ENCODE measurements at regions not wholly inside any gene's neighbourhood (a gene's known extent, or its start where the extent isn't known, plus 50 kb on each side); places are given as distances from the start of the nearest gene placed in this dataset.
"Not testable (repeated sequence)": the region's sequence is repeated elsewhere in the genome, so short reads cannot be mapped to it uniquely, and the experiment has no call there.

- H3K27me3 Mint-ChIP-seq, result peaks cover 2% of the 10 kb centered on the region
- H3K4me3 Mint-ChIP-seq, result no peak overlapping the region
- no peaks in the 10 kb centered on the region for H3K4me1 Mint-ChIP-seq
- no peak for DNase-seq
- H3K27ac Mint-ChIP-seq, result no peak overlapping the region
- no peaks in the 10 kb centered on the region for H3K9me3 Mint-ChIP-seq
- intact Hi-C loops (cut with micrococcal nuclease), result no loop called here
- H3K36me3 Mint-ChIP-seq (ENCODE audit: low read depth), result no peaks in the 10 kb centered on the region
Measured at GRCh38 chr1:99497690-99498089, 148.2 kb upstream of the PALMD start.

GRCh38 chr1:99500541-99500940, 145.4 kb upstream of the PALMD start:
- H3K27me3 Mint-ChIP-seq, result peaks cover 2% of the 10 kb centered on the region
- intact Hi-C loops (cut with micrococcal nuclease), result no loop called here
- no peaks in the 10 kb centered on the region for H3K36me3 Mint-ChIP-seq (ENCODE audit: low read depth)
- no peak overlapping the region for H3K27ac Mint-ChIP-seq
- H3K4me1 Mint-ChIP-seq, result no peaks in the 10 kb centered on the region
- no peak overlapping the region for H3K4me3 Mint-ChIP-seq
- DNase-seq, result no peak
- no peaks in the 10 kb centered on the region for H3K9me3 Mint-ChIP-seq

GRCh38 chr1:99501871-99502270, 144.0 kb upstream of the PALMD start:
- Mint-ChIP-seq H3K4me1 (no peaks in the 10 kb centered on the region), H3K4me3 (no peak overlapping the region), H3K27ac (no peak overlapping the region), H3K9me3 (no peaks in the 10 kb centered on the region), H3K36me3 (ENCODE audit: low read depth) (no peaks in the 10 kb centered on the region), H3K27me3 (peaks cover 2% of the 10 kb centered on the region)
- intact Hi-C loops (cut with micrococcal nuclease), result no loop called here
- no peak for DNase-seq

DNA sequence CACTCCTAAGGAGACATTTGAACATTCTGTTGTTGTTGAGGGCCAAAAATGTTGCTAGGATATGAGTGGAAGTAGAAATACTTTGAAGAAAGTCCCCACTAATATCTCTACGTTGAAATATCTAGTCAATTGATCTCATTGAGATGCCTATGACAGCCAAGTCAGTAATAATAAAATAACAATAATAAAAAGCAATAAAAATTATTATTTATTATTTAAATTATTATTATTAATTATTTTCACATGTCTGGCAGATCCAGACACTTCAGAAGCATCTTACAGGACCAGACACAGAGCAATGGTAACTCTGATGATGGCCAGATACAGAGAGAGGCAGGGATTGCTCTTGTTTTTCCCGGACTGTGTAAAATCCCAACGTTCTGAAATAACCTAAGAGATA, 143.5 kb upstream of the PALMD start:
- H3K4me1 Mint-ChIP-seq, result no peaks in the 10 kb centered on the region
- H3K4me3 Mint-ChIP-seq, result no peak overlapping the region
- no peaks in the 10 kb centered on the region for H3K9me3 Mint-ChIP-seq
- H3K27ac Mint-ChIP-seq, result no peak overlapping the region
- peaks cover 2% of the 10 kb centered on the region for H3K27me3 Mint-ChIP-seq
- DNase-seq, result no peak
- intact Hi-C loops (cut with micrococcal nuclease), result no loop called here
- no peaks in the 10 kb centered on the region for H3K36me3 Mint-ChIP-seq (ENCODE audit: low read depth)

DNA sequence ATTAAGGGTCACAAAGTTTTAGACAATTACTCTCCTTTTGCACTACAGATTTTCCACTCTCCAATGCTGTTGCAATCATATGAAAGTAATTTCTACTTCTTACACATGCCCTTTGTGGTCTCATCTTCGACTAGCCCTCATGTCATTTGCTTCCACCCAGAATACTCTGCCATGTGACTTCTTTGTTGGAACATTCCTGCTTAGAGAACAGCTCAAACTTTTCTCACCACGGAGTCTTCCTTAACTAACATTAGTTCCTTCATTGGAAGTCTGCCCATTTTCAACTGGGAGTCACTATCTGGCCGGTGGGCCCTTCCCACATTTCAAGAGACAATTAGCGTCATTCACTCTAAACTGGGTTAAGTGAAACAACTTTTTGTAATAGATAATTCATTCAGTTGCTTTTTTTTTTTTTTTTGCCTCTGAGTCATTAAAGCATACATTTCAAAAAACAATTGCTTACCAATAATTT, 142.6 kb upstream of the PALMD start:
- no peaks in the 10 kb centered on the region for H3K9me3 Mint-ChIP-seq
- H3K36me3 Mint-ChIP-seq (ENCODE audit: low read depth), result no peaks in the 10 kb centered on the region
- H3K27me3 Mint-ChIP-seq, result peaks cover 2% of the 10 kb centered on the region
- intact Hi-C loops (cut with micrococcal nuclease), result no loop called here
- no peaks in the 10 kb centered on the region for H3K4me1 Mint-ChIP-seq
- no peak overlapping the region for H3K27ac Mint-ChIP-seq
- no peak overlapping the region for H3K4me3 Mint-ChIP-seq
- no peak for DNase-seq

- Mint-ChIP-seq H3K27ac (no peak overlapping the region), H3K4me1 (no peaks in the 10 kb centered on the region)
Measured at GRCh38 chr1:99504287-99504686, 141.6 kb upstream of the PALMD start.

GRCh38 chr1:99506631-99507030, 139.3 kb upstream of the PALMD start:
- no peaks in the 10 kb centered on the region for H3K9me3 Mint-ChIP-seq
- no peaks in the 10 kb centered on the region for H3K36me3 Mint-ChIP-seq (ENCODE audit: low read depth)
- H3K27ac Mint-ChIP-seq, result no peak overlapping the region
- no peak for DNase-seq
- intact Hi-C loops (cut with micrococcal nuclease), result no loop called here
- no peak overlapping the region for H3K4me3 Mint-ChIP-seq
- no peaks in the 10 kb centered on the region for H3K4me1 Mint-ChIP-seq
- no peaks in the 10 kb centered on the region for H3K27me3 Mint-ChIP-seq

More at GRCh38 chr1:99504287-99504686, 141.6 kb upstream of the PALMD start:
- DNase-seq, result no peak
- intact Hi-C loops (cut with micrococcal nuclease), result no loop called here
- no peaks in the 10 kb centered on the region for H3K9me3 Mint-ChIP-seq
- peaks cover 2% of the 10 kb centered on the region for H3K27me3 Mint-ChIP-seq
- H3K36me3 Mint-ChIP-seq (ENCODE audit: low read depth), result no peaks in the 10 kb centered on the region
- no peak overlapping the region for H3K4me3 Mint-ChIP-seq

DNA sequence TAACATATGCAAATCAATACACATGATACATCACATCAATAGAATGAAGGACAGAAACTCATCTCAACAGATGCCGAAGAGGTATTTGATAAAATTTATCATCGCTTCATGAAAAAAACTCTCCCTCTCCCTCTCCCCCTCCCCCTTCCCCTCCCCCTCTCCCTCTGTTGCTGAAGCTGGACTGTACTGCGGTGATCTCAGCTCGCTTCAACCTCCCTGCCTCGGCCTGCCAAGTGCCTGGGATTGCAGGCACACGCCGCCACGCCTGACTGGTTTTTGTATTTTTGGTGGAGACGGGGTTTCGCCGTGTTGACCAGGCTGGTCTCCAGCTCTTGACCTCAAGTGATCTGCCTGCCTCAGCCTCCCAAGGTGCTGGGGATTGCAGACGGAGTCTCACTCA, 138.5 kb upstream of the PALMD start:
- intact Hi-C loops (cut with micrococcal nuclease); H3K27me3 Mint-ChIP-seq; H3K36me3 Mint-ChIP-seq (ENCODE audit: low read depth); H3K4me1 Mint-ChIP-seq; H3K9me3 Mint-ChIP-seq; H3K4me3 Mint-ChIP-seq; H3K27ac Mint-ChIP-seq; DNase-seq: not testable (repeated sequence)

DNA sequence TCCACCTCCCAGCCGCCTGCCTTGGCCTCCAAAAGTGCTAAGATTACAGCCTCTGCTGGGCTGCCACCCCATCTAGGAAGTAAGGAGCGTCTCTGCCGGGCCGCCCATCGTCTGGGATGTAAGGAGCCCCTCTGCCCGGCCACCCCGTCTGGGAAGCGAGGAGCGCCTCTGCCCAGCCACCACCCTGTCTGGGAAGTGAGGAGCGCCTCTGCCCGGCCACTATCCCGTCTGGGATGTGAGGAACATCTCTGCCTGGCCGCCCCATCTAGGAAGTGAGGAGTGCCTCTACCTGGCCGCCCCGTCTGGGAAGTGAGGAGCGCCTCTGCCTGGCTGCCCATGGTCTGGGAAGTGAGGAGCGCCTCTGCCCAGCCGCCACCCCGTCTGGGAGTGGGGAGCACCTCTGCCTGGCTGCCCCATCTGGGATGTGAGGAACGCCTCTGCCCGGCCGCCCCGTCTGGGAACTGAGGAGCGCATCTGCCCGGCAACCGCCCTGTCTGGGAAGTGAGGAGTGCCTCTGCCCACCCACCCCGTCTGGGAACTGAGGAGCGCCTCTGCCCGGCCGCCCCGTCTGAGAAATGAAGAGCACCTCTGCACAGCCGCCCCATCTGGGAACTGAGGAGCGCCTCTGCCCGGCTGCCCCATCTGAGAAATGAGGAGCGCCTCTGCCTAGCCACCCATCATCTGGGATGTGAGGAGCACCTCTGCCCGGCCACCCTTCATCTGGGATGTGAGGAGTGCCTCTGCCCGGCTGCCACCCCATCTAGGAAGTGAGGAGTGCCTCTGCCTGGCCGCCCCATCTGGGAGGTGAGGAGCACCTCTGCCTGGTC, 137.8 kb upstream of the PALMD start:
- H3K9me3 Mint-ChIP-seq, result no peaks in the 10 kb centered on the region
- intact Hi-C loops (cut with micrococcal nuclease), result no loop called here
- H3K27ac Mint-ChIP-seq, result no peak overlapping the region

GRCh38 chr1:99508733-99509445, 137.0 kb upstream of the PALMD start:
- H3K27ac Mint-ChIP-seq, result not testable (repeated sequence)

More for the DNA sequence above, 137.8 kb upstream of the PALMD start:
- Mint-ChIP-seq H3K36me3 (ENCODE audit: low read depth) (no peaks in the 10 kb centered on the region), H3K4me1 (no peaks in the 10 kb centered on the region), H3K4me3 (no peak overlapping the region), H3K27me3 (no peaks in the 10 kb centered on the region)
- no peak for DNase-seq

DNA sequence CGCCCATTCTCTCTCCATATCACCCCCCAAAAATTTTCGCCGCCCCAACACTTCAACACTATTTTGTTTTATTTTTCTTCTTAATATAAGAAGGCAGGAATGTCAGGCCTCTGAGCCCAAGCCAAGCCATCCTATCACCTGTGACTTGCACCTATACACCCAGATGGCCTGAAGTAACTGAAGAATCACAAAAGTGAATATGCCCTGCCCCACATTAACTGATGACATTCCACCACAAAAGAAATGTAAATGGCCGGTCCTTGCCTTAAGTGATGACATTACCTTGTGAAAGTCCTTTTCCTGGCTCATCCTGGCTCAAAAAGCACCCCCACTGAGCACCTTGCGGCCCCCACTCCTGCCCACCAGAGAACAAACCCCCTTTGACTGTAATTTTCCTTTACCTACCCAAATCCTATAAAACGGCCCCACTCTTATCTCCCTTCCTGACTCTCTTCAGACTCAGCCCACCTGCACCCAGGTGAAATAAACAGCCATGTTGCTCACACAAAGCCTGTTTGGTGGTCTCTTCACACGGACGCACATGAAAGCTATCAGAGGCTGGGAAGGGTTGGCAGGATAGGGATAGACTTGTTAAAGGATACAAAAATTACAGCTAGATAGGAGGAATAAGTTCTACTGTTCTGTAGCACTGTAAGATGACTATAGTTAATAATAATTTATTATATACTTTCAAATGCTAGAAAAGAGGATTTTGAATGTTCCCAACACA, 130.9 kb upstream of the PALMD start:
- intact Hi-C loops (cut with micrococcal nuclease); H3K27ac Mint-ChIP-seq; H3K4me1 Mint-ChIP-seq; H3K9me3 Mint-ChIP-seq; H3K4me3 Mint-ChIP-seq; H3K36me3 Mint-ChIP-seq (ENCODE audit: low read depth); H3K27me3 Mint-ChIP-seq; DNase-seq: not testable (repeated sequence)

More at GRCh38 chr1:99508733-99509445, 137.0 kb upstream of the PALMD start:
- H3K9me3 Mint-ChIP-seq; H3K4me3 Mint-ChIP-seq; H3K4me1 Mint-ChIP-seq; H3K36me3 Mint-ChIP-seq (ENCODE audit: low read depth); H3K27me3 Mint-ChIP-seq; intact Hi-C loops (cut with micrococcal nuclease); DNase-seq: not testable (repeated sequence)

DNA sequence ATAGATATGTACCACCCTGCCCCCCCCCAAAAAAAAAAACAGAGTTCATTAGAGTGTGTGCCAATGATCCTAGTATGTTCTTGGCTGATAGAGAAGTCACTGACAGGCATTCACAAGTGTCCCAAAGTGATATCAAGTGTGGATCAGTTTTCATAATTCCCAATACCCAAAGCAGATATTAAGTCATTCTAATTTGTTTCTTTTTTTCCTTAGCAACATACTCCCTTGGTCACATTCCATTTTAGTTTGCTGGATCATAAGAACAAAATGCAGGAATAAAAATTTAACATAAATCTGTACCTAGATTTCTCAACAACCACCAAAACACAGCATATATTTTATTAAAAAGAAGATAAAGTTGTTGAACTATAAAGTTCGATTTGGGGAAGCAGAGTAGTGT, 129.8 kb upstream of the PALMD start:
- no peak overlapping the region for H3K27ac Mint-ChIP-seq
- H3K4me1 Mint-ChIP-seq, result no peaks in the 10 kb centered on the region
- peaks cover 2% of the 10 kb centered on the region for H3K27me3 Mint-ChIP-seq
- DNase-seq, result no peak
- H3K9me3 Mint-ChIP-seq, result no peaks in the 10 kb centered on the region
- H3K4me3 Mint-ChIP-seq, result no peak overlapping the region
- intact Hi-C loops (cut with micrococcal nuclease), result no loop called here
- H3K36me3 Mint-ChIP-seq (ENCODE audit: low read depth), result no peaks in the 10 kb centered on the region

DNA sequence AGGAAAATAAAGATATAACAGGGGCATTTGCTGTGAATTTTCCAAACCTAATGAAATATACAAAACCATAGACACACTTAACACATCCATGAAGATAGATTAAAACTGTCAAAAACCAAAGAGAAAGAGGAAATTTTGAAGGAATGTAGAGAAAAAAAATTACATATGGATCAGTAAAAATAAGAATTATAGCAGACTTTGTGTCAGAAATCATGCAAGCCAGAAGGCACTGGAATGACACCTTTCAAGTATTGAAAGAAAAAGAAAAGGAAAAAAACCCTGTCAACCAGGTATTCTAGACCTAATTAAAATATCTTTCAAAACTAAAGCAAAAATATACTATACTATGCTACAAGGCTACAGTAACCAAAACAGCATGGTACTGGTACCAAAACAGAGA, 125.8 kb upstream of the PALMD start:
- H3K27ac Mint-ChIP-seq, result no peak overlapping the region
- H3K9me3 Mint-ChIP-seq, result no peaks in the 10 kb centered on the region
- H3K4me3 Mint-ChIP-seq, result no peak overlapping the region
- H3K27me3 Mint-ChIP-seq, result peaks cover 8% of the 10 kb centered on the region
- intact Hi-C loops (cut with micrococcal nuclease), result no loop called here
- H3K4me1 Mint-ChIP-seq, result no peaks in the 10 kb centered on the region
- H3K36me3 Mint-ChIP-seq (ENCODE audit: low read depth), result no peaks in the 10 kb centered on the region
- no peak for DNase-seq

- DNase-seq, result no peak
- no peaks in the 10 kb centered on the region for H3K4me1 Mint-ChIP-seq
- no peaks in the 10 kb centered on the region for H3K9me3 Mint-ChIP-seq
- H3K27me3 Mint-ChIP-seq, result peaks cover 10% of the 10 kb centered on the region
- no peak overlapping the region for H3K27ac Mint-ChIP-seq
- H3K4me3 Mint-ChIP-seq, result no peak overlapping the region
- intact Hi-C loops (cut with micrococcal nuclease), result no loop called here
- no peaks in the 10 kb centered on the region for H3K36me3 Mint-ChIP-seq (ENCODE audit: low read depth)
Measured at GRCh38 chr1:99525331-99525730, 120.6 kb upstream of the PALMD start.
